ENCODE measurements at regions not wholly inside any gene's neighbourhood (a gene's known extent, or its start where the extent isn't known, plus 50 kb on each side); places are given as distances from the start of the nearest gene placed in this dataset.

DNA sequence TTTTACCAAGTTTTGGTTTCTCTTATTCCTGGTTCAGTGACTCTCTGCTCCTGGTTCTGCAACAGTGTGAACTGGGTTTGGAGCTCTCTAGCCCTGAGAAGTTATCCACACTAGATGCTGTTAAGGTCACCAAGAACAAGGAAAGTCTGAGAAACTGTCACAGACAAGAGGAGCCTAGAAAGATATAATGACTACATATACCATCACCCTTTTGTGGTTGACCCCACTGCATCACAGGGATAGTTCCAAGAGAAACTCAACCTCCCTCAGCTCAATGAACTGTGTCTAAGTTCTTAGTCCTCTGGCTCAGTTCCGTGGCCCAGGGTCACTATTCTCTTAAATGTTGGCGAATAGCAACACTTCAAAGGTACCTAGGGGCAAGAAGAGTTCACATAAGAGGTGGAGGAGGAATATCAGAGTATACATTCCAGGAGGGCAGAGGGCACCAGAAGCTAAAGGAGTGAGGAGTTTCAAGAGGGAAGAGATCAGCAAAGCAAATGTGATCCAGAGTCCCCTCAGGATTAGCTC is 171.5 kb downstream of the BUB3 start:
- no peaks in the 10 kb centered on the region for H3K27me3 ChIP-seq (ENCODE audit: control insufficient read depth, insufficient read depth, low read length)
- no peaks in the 10 kb centered on the region for H3K9me3 ChIP-seq (replicated peaks; ENCODE audit: low read length)
- H3K4me3 ChIP-seq (ENCODE audit: low read length) = no peak overlapping the region
- no peaks in the 10 kb centered on the region for H3K36me3 ChIP-seq (ENCODE audit: insufficient read depth, low read length)
- no peak overlapping the region for H3K9ac ChIP-seq (ENCODE audit: low read depth, low read length)
- no peaks in the 10 kb centered on the region for H3K4me1 ChIP-seq (ENCODE audit: control insufficient read depth, insufficient read depth, low read length)
- no peak overlapping the region for H3K4me2 ChIP-seq (ENCODE audit: low read length)

DNA sequence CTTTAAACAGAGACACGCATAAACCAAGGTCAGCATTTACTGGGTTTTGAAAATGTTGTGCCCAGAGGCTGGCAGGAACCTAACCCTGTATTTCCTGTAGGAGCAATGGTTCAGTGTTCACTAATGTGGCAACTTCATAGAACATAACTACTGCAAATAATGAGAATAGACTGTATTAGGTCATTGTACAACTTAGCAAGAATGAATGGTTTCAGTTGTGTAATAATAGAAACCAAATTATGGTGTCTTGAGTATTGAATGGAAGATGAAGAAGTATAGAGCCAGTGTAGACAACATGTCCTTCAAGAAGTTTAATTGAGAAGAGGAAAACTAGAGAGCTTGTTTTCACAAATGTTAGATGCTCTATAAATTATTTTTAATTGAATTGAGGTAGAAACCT is 172.5 kb downstream of the BUB3 start:
- Histone ChIP-seq H3K27me3 (ENCODE audit: control insufficient read depth, insufficient read depth, low read length) (no peaks in the 10 kb centered on the region), H3K4me2 (ENCODE audit: low read length) (no peak overlapping the region), H3K4me3 (ENCODE audit: low read length) (no peak overlapping the region), H3K4me1 (ENCODE audit: control insufficient read depth, insufficient read depth, low read length) (no peaks in the 10 kb centered on the region), H3K9ac (ENCODE audit: low read depth, low read length) (no peak overlapping the region), H3K36me3 (ENCODE audit: insufficient read depth, low read length) (no peaks in the 10 kb centered on the region), H3K9me3 (replicated peaks; ENCODE audit: low read length) (no peaks in the 10 kb centered on the region)

GRCh38 chr10:123327450-123327849 is 173.2 kb downstream of the BUB3 start:
- Histone ChIP-seq H3K36me3 (ENCODE audit: insufficient read depth, low read length) (no peaks in the 10 kb centered on the region), H3K27me3 (ENCODE audit: control insufficient read depth, insufficient read depth, low read length) (no peaks in the 10 kb centered on the region), H3K9ac (ENCODE audit: low read depth, low read length) (no peak overlapping the region), H3K9me3 (replicated peaks; ENCODE audit: low read length) (no peaks in the 10 kb centered on the region), H3K4me2 (ENCODE audit: low read length) (no peak overlapping the region), H3K4me1 (ENCODE audit: control insufficient read depth, insufficient read depth, low read length) (no peaks in the 10 kb centered on the region), H3K4me3 (ENCODE audit: low read length) (no peak overlapping the region)

DNA sequence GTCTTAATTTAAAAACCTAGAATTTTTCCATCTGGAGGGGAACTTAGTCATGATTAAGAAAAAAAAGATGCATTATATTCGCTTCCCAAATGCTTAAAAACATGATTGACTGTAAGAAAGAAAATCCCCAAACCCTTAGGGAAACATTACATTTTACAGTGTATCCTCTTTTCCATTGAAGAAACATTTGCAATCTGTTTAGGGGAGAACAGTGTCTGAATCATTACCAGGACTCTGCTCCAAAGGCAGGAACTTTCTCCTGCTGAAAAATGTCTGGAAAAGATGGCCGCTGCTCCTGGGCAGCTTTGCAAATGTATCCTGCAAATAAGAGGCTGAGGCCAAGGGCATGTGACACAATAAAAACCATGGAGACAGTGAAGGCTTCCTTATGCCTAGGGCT is 173.7 kb downstream of the BUB3 start:
- Histone ChIP-seq H3K27me3 (ENCODE audit: control insufficient read depth, insufficient read depth, low read length) (no peaks in the 10 kb centered on the region), H3K4me3 (ENCODE audit: low read length) (no peak overlapping the region), H3K4me2 (ENCODE audit: low read length) (no peak overlapping the region), H3K36me3 (ENCODE audit: insufficient read depth, low read length) (no peaks in the 10 kb centered on the region), H3K4me1 (ENCODE audit: control insufficient read depth, insufficient read depth, low read length) (no peaks in the 10 kb centered on the region), H3K9ac (ENCODE audit: low read depth, low read length) (no peak overlapping the region), H3K9me3 (replicated peaks; ENCODE audit: low read length) (no peaks in the 10 kb centered on the region)

DNA sequence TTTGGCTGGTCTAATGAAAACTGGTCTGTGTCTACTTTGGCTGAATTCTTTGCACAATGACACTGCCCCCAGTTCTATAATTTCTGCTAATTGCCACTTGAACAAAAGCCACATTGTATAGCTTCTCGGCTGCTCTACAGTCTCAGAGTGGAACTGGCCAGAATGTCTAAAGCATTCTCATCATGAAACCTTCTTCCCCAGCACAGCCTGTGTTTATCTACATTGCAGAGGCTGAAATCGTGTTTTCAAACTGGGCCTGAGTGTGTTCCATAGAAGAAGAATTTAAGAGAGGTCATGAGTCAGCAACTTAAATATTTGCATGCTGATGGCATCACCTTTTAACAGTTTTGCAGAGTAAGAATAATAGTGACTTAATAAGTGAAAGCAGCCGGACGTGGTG is 177.2 kb downstream of the BUB3 start:
- Histone ChIP-seq H3K4me3 (ENCODE audit: low read length) (no peak overlapping the region), H3K4me1 (ENCODE audit: control insufficient read depth, insufficient read depth, low read length) (no peaks in the 10 kb centered on the region), H3K9me3 (replicated peaks; ENCODE audit: low read length) (no peaks in the 10 kb centered on the region), H3K36me3 (ENCODE audit: insufficient read depth, low read length) (no peaks in the 10 kb centered on the region), H3K4me2 (ENCODE audit: low read length) (no peak overlapping the region), H3K9ac (ENCODE audit: low read depth, low read length) (no peak overlapping the region), H3K27me3 (ENCODE audit: control insufficient read depth, insufficient read depth, low read length) (no peaks in the 10 kb centered on the region)

- H3K27me3 ChIP-seq (ENCODE audit: control insufficient read depth, insufficient read depth, low read length) = no peaks in the 10 kb centered on the region
- no peaks in the 10 kb centered on the region for H3K9me3 ChIP-seq (replicated peaks; ENCODE audit: low read length)
- no peak overlapping the region for H3K9ac ChIP-seq (ENCODE audit: low read depth, low read length)
- no peaks in the 10 kb centered on the region for H3K4me1 ChIP-seq (ENCODE audit: control insufficient read depth, insufficient read depth, low read length)
- no peak overlapping the region for H3K4me3 ChIP-seq (ENCODE audit: low read length)
- no peaks in the 10 kb centered on the region for H3K36me3 ChIP-seq (ENCODE audit: insufficient read depth, low read length)
- H3K4me2 ChIP-seq (ENCODE audit: low read length) = no peak overlapping the region
Observed at GRCh38 chr10:123346581-123346980, 192.4 kb downstream of the BUB3 start.

DNA sequence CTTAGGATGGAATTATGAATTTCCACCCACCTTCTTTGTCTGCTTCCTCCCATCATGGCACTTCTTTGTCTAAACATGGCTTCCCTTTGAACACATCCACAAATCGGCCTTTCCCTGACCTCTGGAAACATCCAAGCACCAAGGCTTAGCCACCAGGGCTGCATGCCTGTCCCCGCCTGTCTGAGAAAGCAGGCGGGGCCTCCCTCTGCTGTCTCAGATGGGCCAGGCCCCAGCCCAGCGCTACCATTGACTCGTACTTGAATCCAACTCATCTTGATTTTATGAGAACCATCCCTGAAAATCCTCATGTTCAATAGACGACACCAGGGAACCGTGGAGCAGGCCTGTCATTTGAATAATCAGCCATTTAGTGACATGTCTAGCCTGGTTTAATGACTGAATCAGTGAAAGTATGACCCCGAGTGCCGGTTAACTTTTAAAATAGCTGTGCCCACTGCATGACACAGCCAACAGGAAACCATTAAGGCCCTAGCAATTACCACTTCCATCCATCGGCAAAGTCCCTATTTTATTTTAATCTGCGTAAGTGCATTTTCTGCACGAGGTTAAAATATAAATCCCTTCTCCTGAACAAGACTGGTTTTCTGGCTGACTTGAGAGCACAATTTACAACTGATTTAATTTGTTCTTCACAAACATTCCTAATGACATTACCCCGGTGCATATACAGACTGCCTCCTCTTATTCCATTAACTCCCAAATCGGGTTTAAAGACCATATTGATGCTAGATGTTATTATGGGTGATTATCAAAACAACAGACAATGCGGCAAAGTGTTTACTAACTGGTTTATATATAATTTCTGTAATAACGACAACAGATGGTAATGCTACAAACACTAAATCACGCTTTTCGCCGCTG is 194.7 kb downstream of the BUB3 start:
- Histone ChIP-seq H3K4me3 (ENCODE audit: low read length) (no peak overlapping the region), H3K9ac (ENCODE audit: low read depth, low read length) (no peak overlapping the region), H3K4me1 (ENCODE audit: control insufficient read depth, insufficient read depth, low read length) (no peaks in the 10 kb centered on the region), H3K9me3 (replicated peaks; ENCODE audit: low read length) (no peaks in the 10 kb centered on the region), H3K36me3 (ENCODE audit: insufficient read depth, low read length) (no peaks in the 10 kb centered on the region), H3K27me3 (ENCODE audit: control insufficient read depth, insufficient read depth, low read length) (no peaks in the 10 kb centered on the region), H3K4me2 (ENCODE audit: low read length) (no peak overlapping the region)

DNA sequence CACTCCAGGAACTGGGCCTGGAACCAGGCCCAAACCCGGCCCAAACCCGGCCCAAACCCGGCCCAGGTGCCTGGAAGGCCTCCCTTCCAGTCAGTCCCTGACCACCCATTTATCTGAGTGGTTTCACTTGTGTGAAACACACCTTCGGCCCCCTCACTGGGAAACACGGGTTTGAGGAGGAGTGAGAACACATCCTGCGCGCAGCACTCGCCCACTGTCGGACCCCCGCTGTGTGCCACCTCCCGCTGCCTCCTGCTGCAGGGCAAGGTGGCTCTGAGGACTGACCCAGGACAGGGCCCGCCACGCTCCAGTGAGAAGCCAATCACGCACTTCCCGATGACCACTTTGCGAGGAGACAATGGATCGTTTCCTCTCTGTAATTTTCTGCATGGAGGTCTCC is 197.5 kb downstream of the BUB3 start:
- no peaks in the 10 kb centered on the region for H3K27me3 ChIP-seq (ENCODE audit: control insufficient read depth, insufficient read depth, low read length)
- H3K36me3 ChIP-seq (ENCODE audit: insufficient read depth, low read length) = no peaks in the 10 kb centered on the region
- H3K4me2 ChIP-seq (ENCODE audit: low read length) = no peak overlapping the region
- H3K4me1 ChIP-seq (ENCODE audit: control insufficient read depth, insufficient read depth, low read length) = no peaks in the 10 kb centered on the region
- H3K9me3 ChIP-seq (replicated peaks; ENCODE audit: low read length) = no peaks in the 10 kb centered on the region
- no peak overlapping the region for H3K9ac ChIP-seq (ENCODE audit: low read depth, low read length)
- H3K4me3 ChIP-seq (ENCODE audit: low read length) = no peak overlapping the region

GRCh38 chr10:123354521-123354920 is 200.3 kb downstream of the BUB3 start:
- Histone ChIP-seq H3K27me3 (ENCODE audit: control insufficient read depth, insufficient read depth, low read length) (peaks cover 11% of the 10 kb centered on the region), H3K4me3 (ENCODE audit: low read length) (no peak overlapping the region), H3K9me3 (replicated peaks; ENCODE audit: low read length) (no peaks in the 10 kb centered on the region)

GRCh38 chr10:123355748-123356481 is 201.7 kb downstream of the BUB3 start:
- no peaks in the 10 kb centered on the region for H3K9me3 ChIP-seq (replicated peaks; ENCODE audit: low read length)
- no peak overlapping the region for H3K9ac ChIP-seq (ENCODE audit: low read depth, low read length)
- no peak overlapping the region for H3K4me2 ChIP-seq (ENCODE audit: low read length)
- H3K27me3 ChIP-seq (ENCODE audit: control insufficient read depth, insufficient read depth, low read length) = peaks cover 11% of the 10 kb centered on the region
- no peaks in the 10 kb centered on the region for H3K36me3 ChIP-seq (ENCODE audit: insufficient read depth, low read length)
- H3K4me3 ChIP-seq (ENCODE audit: low read length) = no peak overlapping the region
- H3K4me1 ChIP-seq (ENCODE audit: control insufficient read depth, insufficient read depth, low read length) = no peaks in the 10 kb centered on the region

More at GRCh38 chr10:123354521-123354920, 200.3 kb downstream of the BUB3 start:
- H3K4me2 ChIP-seq (ENCODE audit: low read length) = no peak overlapping the region
- no peak overlapping the region for H3K9ac ChIP-seq (ENCODE audit: low read depth, low read length)
- no peaks in the 10 kb centered on the region for H3K4me1 ChIP-seq (ENCODE audit: control insufficient read depth, insufficient read depth, low read length)
- H3K36me3 ChIP-seq (ENCODE audit: insufficient read depth, low read length) = no peaks in the 10 kb centered on the region

DNA sequence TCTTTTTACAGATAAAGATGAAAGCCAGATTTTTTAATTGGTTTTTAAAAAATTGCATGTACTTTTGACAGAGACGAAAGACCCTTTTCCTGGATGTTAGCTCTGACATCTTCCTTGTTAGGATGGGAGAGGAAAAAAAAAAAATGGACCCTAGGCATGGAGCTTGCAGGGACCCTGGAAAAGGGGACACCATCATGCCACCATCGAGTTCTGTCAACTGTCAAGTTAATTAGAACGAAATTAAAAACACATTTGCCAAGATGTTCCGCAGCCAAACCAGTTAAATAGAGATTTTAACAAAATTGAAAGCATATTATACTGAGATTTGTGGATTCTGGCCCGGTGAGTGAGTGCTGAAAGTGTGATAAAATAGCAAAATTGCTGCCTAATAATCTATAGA is 202.6 kb downstream of the BUB3 start:
- Histone ChIP-seq H3K9me3 (replicated peaks; ENCODE audit: low read length) (no peaks in the 10 kb centered on the region), H3K9ac (ENCODE audit: low read depth, low read length) (no peak overlapping the region), H3K27me3 (ENCODE audit: control insufficient read depth, insufficient read depth, low read length) (peaks cover 11% of the 10 kb centered on the region), H3K36me3 (ENCODE audit: insufficient read depth, low read length) (no peaks in the 10 kb centered on the region), H3K4me2 (ENCODE audit: low read length) (no peak overlapping the region), H3K4me1 (ENCODE audit: control insufficient read depth, insufficient read depth, low read length) (no peaks in the 10 kb centered on the region), H3K4me3 (ENCODE audit: low read length) (no peak overlapping the region)
